Tibial nerve (tissue), 3 donors: ENCODE measurements at regions not wholly inside any gene's neighbourhood (a gene's known extent, or its start where the extent isn't known, plus 50 kb on each side); places are given as distances from the start of the nearest gene placed in this dataset.

Experiments
- CTCF ChIP-seq, 5 experiments: fragments of 200-600 bp in 3 of 5; fragments of 450-650 bp in 2 of 5; sonication (generic) in 3 of 5; IDR thresholded peaks; one replicate each; pipeline ENCODE4 v1.5.1; 2016 to 2019; ENCODE audit warnings: antibody characterized with exemption in 5 of 5, mild to moderate bottlenecking in 3 of 5, moderate library complexity in 2 of 5
- POLR2A ChIP-seq, 2 donors: fragments of 450-650 bp; IDR thresholded peaks; one replicate each; pipeline ENCODE4 v1.6.1; 2017; ENCODE audit warnings: antibody characterized with exemption in 2 of 2, mild to moderate bottlenecking in 2 of 2, moderate library complexity in 2 of 2

GRCh38 chr4:24067367-24068193 lies 177.7 kb upstream of the PPARGC1A start:
- TF ChIP-seq POLR2A (IDR thresholded peaks at IDR 0.05) (no peak), CTCF (IDR thresholded peaks at IDR 0.05) (no peak)
